HG03565 (cell line): ENCODE measurements at regions not wholly inside any gene's neighbourhood (a gene's known extent, or its start where the extent isn't known, plus 50 kb on each side); places are given as distances from the start of the nearest gene placed in this dataset.
"Not testable (repeated sequence)": the region's sequence is repeated elsewhere in the genome, so short reads cannot be mapped to it uniquely, and the experiment has no call there.

Experiments used
- ATAC-seq: cut with Tn5 transposase; IDR thresholded peaks from one replicate; pipeline ENCODE4 v1.9.1; 2021; ENCODE audit warnings: mild to moderate bottlenecking, moderate library complexity; ENCODE audit not compliant: unreplicated experiment

- ATAC-seq, result peak; percentile 71
Observed at GRCh38 chr4:15162465-15163283, 160.4 kb downstream of the CPEB2 start.

GRCh38 chr4:15163284-15163645 is 161.0 kb downstream of the CPEB2 start:
- no peak for ATAC-seq

- ATAC-seq, result no peak
Observed at GRCh38 chr4:15164571-15164970, 162.3 kb downstream of the CPEB2 start.

GRCh38 chr4:15167743-15168142 is 165.5 kb downstream of the CPEB2 start:
- no peak for ATAC-seq

GRCh38 chr4:15168759-15169158 is 166.5 kb downstream of the CPEB2 start:
- no peak for ATAC-seq

- no peak for ATAC-seq
Observed at GRCh38 chr4:15171725-15172124, 169.4 kb downstream of the CPEB2 start.

- ATAC-seq, result no peak
Observed at GRCh38 chr4:15173251-15173650, 171.0 kb downstream of the CPEB2 start.

- not testable (repeated sequence) for ATAC-seq
Observed at GRCh38 chr4:15174168-15174567, 171.9 kb downstream of the CPEB2 start.

GRCh38 chr4:15179842-15180241 is 177.6 kb downstream of the CPEB2 start:
- not testable (repeated sequence) for ATAC-seq

- ATAC-seq, result peak; percentile 77
Observed at GRCh38 chr4:15182600-15183220, 180.4 kb downstream of the CPEB2 start.

GRCh38 chr4:15186149-15186548 is 183.9 kb downstream of the CPEB2 start:
- ATAC-seq, result no peak

GRCh38 chr4:15186806-15187205 is 184.5 kb downstream of the CPEB2 start:
- no peak for ATAC-seq

- ATAC-seq, result peak; percentile 77
Observed at GRCh38 chr4:15188605-15189539, 186.6 kb downstream of the CPEB2 start.

GRCh38 chr4:15194520-15194919 is 192.2 kb downstream of the CPEB2 start:
- no peak for ATAC-seq

- no peak for ATAC-seq
Observed at GRCh38 chr4:15197005-15197404, 194.7 kb downstream of the CPEB2 start.

- no peak for ATAC-seq
Observed at GRCh38 chr4:15198070-15198727, 195.9 kb downstream of the CPEB2 start.

- no peak for ATAC-seq
Observed at GRCh38 chr4:15201782-15202181, 199.5 kb downstream of the CPEB2 start.

- ATAC-seq, result no peak
Observed at GRCh38 chr4:15202481-15202880, 200.2 kb downstream of the CPEB2 start.

GRCh38 chr4:15206526-15206925 is 204.2 kb downstream of the CPEB2 start:
- not testable (repeated sequence) for ATAC-seq

GRCh38 chr4:15213302-15213970 is 211.2 kb downstream of the CPEB2 start:
- ATAC-seq, result no peak
